ENCODE measurements at regions not wholly inside any gene's neighbourhood (a gene's known extent, or its start where the extent isn't known, plus 50 kb on each side); places are given as distances from the start of the nearest gene placed in this dataset.

- no peak for DNase-seq
- Histone ChIP-seq H3K27me3 (ENCODE audit: insufficient read depth, low read depth, severe bottlenecking) (no peaks in the 10 kb centered on the region), H3K9me3 (ENCODE audit: severe bottlenecking) (no peaks in the 10 kb centered on the region), H3K27ac (no peak overlapping the region), H3K36me3 (no peaks in the 10 kb centered on the region), H3K4me3 (ENCODE audit: low read depth, low read length) (no peak overlapping the region)
- no peak for TF ChIP-seq CTCF (IDR thresholded peaks at IDR 0.05; ENCODE audit: low read depth, low read length)
Observed at GRCh38 chr4:63275491-63275890, 1133.8 kb downstream of the TECRL start.

GRCh38 chr4:63269156-63269555, 1140.1 kb downstream of the TECRL start:
- no peaks in the 10 kb centered on the region for H3K27me3 ChIP-seq (ENCODE audit: insufficient read depth, low read depth, severe bottlenecking)
- no peaks in the 10 kb centered on the region for H3K36me3 ChIP-seq
- H3K9me3 ChIP-seq (ENCODE audit: severe bottlenecking): no peaks in the 10 kb centered on the region
- H3K27ac ChIP-seq: no peak overlapping the region
- H3K4me3 ChIP-seq (ENCODE audit: low read depth, low read length): no peak overlapping the region
- DNase-seq: no peak
- TF ChIP-seq CTCF (IDR thresholded peaks at IDR 0.05; ENCODE audit: low read depth, low read length): no peak

- H3K4me3 ChIP-seq (ENCODE audit: low read depth, low read length): no peak overlapping the region
- H3K9me3 ChIP-seq (ENCODE audit: severe bottlenecking): no peaks in the 10 kb centered on the region
- no peak for DNase-seq
- no peaks in the 10 kb centered on the region for H3K27me3 ChIP-seq (ENCODE audit: insufficient read depth, low read depth, severe bottlenecking)
- no peaks in the 10 kb centered on the region for H3K36me3 ChIP-seq
- no peak overlapping the region for H3K27ac ChIP-seq
- TF ChIP-seq CTCF (IDR thresholded peaks at IDR 0.05; ENCODE audit: low read depth, low read length): no peak
Observed at GRCh38 chr4:63233671-63234070, 1175.6 kb downstream of the TECRL start.

- Histone ChIP-seq H3K9me3 (ENCODE audit: severe bottlenecking) (no peaks in the 10 kb centered on the region), H3K4me3 (ENCODE audit: low read depth, low read length) (no peak overlapping the region), H3K27ac (no peak overlapping the region), H3K36me3 (no peaks in the 10 kb centered on the region), H3K27me3 (ENCODE audit: insufficient read depth, low read depth, severe bottlenecking) (no peaks in the 10 kb centered on the region)
- TF ChIP-seq CTCF (IDR thresholded peaks at IDR 0.05; ENCODE audit: low read depth, low read length): no peak
- no peak for DNase-seq
Observed at GRCh38 chr4:63232058-63232457, 1177.2 kb downstream of the TECRL start.

GRCh38 chr4:63226229-63226628, 1183.0 kb downstream of the TECRL start:
- Histone ChIP-seq H3K27ac (no peak overlapping the region), H3K36me3 (no peaks in the 10 kb centered on the region), H3K9me3 (ENCODE audit: severe bottlenecking) (no peaks in the 10 kb centered on the region), H3K4me3 (ENCODE audit: low read depth, low read length) (no peak overlapping the region), H3K27me3 (ENCODE audit: insufficient read depth, low read depth, severe bottlenecking) (no peaks in the 10 kb centered on the region)
- no peak for DNase-seq
- TF ChIP-seq CTCF (IDR thresholded peaks at IDR 0.05; ENCODE audit: low read depth, low read length): no peak

- TF ChIP-seq CTCF (IDR thresholded peaks at IDR 0.05; ENCODE audit: low read depth, low read length): no peak
Observed at GRCh38 chr4:63222466-63222865, 1186.8 kb downstream of the TECRL start.

More at GRCh38 chr4:63222466-63222865, 1186.8 kb downstream of the TECRL start:
- no peak for DNase-seq
- no peak overlapping the region for H3K4me3 ChIP-seq (ENCODE audit: low read depth, low read length)
- H3K27ac ChIP-seq: no peak overlapping the region
- H3K36me3 ChIP-seq: no peaks in the 10 kb centered on the region
- H3K9me3 ChIP-seq (ENCODE audit: severe bottlenecking): no peaks in the 10 kb centered on the region
- H3K27me3 ChIP-seq (ENCODE audit: insufficient read depth, low read depth, severe bottlenecking): no peaks in the 10 kb centered on the region
